Urinary bladder (tissue), 3 donors: ENCODE measurements at regions not wholly inside any gene's neighbourhood (a gene's known extent, or its start where the extent isn't known, plus 50 kb on each side); places are given as distances from the start of the nearest gene placed in this dataset.

ENCODE experiments used
- DNase-seq: peaks from one replicate; pipeline ENCODE4 v3.0.0-alpha.2; 2015; ENCODE audit errors: extremely low spot score
- H3K27ac ChIP-seq: one replicate; pipeline ENCODE4 v1.5.1; 2013; ENCODE audit warnings: low read depth, mild to moderate bottlenecking, moderate library complexity
- H3K36me3 ChIP-seq: one replicate; pipeline ENCODE4 v1.6.1; 2013; ENCODE audit warnings: mild to moderate bottlenecking, moderate library complexity; ENCODE audit not compliant: insufficient read depth
- H3K4me1 ChIP-seq: one replicate; pipeline ENCODE4 v1.6.1; 2013; ENCODE audit warnings: mild to moderate bottlenecking, moderate library complexity; ENCODE audit not compliant: insufficient read depth
- H3K4me3 ChIP-seq: one replicate; pipeline ENCODE4 v1.5.1; 2013; ENCODE audit warnings: low read depth, low read length
- WGBS: extraction: QIAGEN DNeasy Blood & Tissue Kit; methylation state at CpG from one replicate; pipeline ENCODE4 v1.1.7; 2013; 5-methylcytosine and 5-hydroxymethylcytosine counted together
- donor health status: healthy with polysubstance abuse.
- donor health status: healthy.

DNA sequence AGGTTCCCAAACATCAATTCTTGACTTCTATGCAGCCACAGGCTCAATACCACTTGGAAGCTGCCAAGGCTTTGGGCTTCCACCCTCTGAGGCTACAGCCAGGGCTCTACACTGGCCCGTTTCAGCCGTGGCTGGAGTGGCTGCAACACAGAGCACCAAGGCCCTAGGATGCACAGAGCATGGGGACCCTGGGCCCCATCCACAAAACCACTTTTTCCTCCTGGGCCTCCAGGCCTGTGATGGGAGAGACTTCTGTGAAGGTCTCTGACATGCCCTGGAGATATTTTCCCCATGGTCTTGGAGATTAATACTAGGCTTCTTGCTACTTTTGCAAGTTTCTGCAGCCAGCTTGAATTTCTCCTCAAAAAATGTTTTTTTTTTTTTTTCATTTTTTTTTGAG, 655.4 kb upstream of the ZP4 start:
- H3K4me3 ChIP-seq: no peak overlapping the region
- H3K36me3 ChIP-seq: no peaks in the 10 kb centered on the region
- WGBS: 59% methylated on average over 2 of the region's 2 CpGs
- no peaks in the 10 kb centered on the region for H3K4me1 ChIP-seq
- no peak overlapping the region for H3K27ac ChIP-seq
- DNase-seq: no peak

GRCh38 chr1:238537641-238538040, 646.9 kb upstream of the ZP4 start:
- no peak for DNase-seq
- Histone ChIP-seq H3K4me3 (no peak overlapping the region), H3K36me3 (no peaks in the 10 kb centered on the region), H3K4me1 (no peaks in the 10 kb centered on the region), H3K27ac (no peak overlapping the region)
- 89% methylated on average over 3 of the region's 3 CpGs for WGBS

DNA sequence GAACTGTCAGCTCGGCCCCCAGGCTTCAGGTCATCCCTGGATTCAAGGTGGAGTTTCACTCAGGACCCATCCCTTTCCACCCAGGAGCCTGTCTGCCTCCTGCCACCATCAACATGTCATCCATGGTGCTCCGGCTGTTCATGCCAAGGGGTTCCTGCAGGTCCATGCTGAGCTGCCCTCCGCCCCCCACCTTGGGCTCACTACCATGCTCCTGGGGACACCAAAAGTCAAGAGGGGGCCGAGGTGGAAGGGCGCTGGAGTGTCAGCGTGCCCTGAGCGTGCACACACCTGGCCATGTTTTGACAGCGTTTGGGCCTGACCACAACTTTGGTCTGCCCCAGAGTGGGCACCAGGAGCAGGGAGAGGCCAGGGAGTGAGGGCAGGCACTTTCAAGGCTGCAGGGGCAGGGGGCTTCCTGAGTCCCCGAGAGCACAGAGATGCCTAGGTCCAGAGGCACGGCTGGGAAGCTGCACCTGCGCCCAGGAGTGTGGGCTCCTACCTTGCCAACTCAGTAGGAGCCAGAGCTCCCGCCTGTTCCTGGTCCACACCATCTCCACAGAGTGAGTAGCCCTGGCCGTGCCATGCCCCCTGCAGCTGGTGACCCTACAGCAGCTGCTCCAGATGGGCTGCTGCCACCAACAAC, 639.6 kb upstream of the ZP4 start:
- no peak overlapping the region for H3K27ac ChIP-seq
- H3K36me3 ChIP-seq: no peaks in the 10 kb centered on the region
- DNase-seq: no peak
- WGBS: 92% methylated on average over 13 of the region's 13 CpGs
- H3K4me1 ChIP-seq: no peaks in the 10 kb centered on the region
- no peak overlapping the region for H3K4me3 ChIP-seq

DNA sequence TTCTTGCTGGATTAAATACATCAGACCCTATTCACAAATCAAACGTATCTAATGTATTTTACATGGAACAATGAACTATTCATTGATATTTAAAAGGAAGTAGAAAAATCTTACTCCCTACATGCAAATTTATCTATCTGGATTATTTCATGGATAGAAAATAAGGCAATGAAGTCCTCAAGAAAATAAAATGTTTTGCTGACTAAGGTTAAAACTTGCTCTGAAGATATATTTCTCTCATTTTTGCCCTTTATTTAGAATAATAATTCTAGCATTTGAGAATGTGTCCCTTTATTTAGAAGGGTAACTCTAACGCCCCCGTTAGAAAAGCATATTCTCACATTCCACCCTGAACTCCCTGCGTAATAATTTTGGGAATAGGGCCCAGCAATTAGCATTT, 627.0 kb upstream of the ZP4 start:
- 87% methylated on average over 4 of the region's 4 CpGs for WGBS
- Histone ChIP-seq H3K27ac (no peak overlapping the region), H3K4me1 (no peaks in the 10 kb centered on the region), H3K36me3 (no peaks in the 10 kb centered on the region), H3K4me3 (no peak overlapping the region)
- DNase-seq: no peak

DNA sequence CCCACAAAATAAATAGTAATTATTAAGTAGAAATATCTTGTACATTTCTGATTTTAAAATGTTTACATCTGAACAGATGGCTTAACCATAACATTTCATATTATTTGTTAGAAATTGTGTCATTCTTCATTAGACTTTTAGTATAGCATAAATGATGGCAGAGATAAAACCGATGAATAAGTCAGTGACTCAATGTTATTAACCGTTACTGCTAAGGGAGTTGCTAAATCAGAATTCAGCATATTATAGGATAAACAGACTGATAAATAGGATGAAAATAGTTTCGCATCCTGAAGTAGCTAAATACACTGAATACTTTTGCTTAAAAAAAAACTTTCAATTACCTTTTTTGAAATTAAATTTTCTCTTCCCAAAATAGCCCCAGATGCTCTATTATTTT, 610.6 kb upstream of the ZP4 start:
- Histone ChIP-seq H3K27ac (no peak overlapping the region), H3K4me1 (no peaks in the 10 kb centered on the region), H3K4me3 (no peak overlapping the region), H3K36me3 (no peaks in the 10 kb centered on the region)
- DNase-seq: no peak
- 50% methylated on average over 3 of the region's 3 CpGs for WGBS

- H3K36me3 ChIP-seq: no peaks in the 10 kb centered on the region
- WGBS: 93% methylated on average over 5 of the region's 5 CpGs
- H3K4me1 ChIP-seq: no peaks in the 10 kb centered on the region
- H3K27ac ChIP-seq: no peak overlapping the region
- no peak overlapping the region for H3K4me3 ChIP-seq
- no peak for DNase-seq
These were observed 608.3 kb upstream of the ZP4 start for GRCh38 chr1:238499021-238499420.

DNA sequence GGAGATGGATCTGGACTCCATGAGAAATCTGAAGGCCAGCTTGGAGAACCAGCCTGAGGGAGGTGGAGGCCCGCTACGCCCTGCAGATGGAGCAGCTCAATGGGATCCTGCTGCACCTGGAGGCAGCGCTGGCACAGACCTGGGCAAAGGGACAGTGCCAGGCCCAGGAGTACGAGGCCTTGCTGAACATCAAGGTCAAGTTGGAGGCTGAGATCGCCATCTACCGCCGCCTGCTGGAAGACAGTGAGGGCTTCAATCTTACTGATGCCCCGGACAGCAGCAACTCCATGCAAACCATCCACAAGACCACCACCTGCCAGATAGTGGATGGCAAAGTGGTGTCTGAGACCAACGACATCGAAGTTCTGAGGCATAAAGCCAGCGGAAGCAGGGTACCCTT, 601.5 kb upstream of the ZP4 start:
- no peaks in the 10 kb centered on the region for H3K36me3 ChIP-seq
- no peak overlapping the region for H3K4me3 ChIP-seq
- DNase-seq: no peak
- WGBS: 88% methylated on average over 11 of the region's 11 CpGs
- H3K4me1 ChIP-seq: no peaks in the 10 kb centered on the region
- H3K27ac ChIP-seq: no peak overlapping the region

DNA sequence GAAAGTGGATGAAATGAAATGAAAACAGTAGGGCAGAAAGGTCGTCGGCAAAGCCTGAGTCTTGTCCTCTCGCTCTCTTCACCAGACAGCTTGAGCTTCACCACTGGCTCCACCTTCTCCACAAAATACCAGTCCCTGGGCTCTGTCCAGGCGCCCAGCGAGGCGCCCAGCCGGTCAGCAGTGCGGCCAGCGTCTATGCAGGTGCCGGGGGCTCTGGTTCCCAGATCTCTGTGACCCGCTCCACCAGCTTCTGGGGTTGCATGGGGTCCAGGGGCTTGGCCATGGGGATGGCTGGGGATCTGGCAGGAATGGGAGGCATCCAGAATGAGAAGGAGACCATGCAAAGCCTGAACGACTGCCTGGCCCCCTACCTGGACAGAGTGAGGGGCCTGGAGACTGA, 600.5 kb upstream of the ZP4 start:
- Histone ChIP-seq H3K27ac (no peak overlapping the region), H3K4me1 (no peaks in the 10 kb centered on the region), H3K4me3 (no peak overlapping the region), H3K36me3 (no peaks in the 10 kb centered on the region)
- WGBS: 93% methylated on average over 12 of the region's 12 CpGs
- no peak for DNase-seq

DNA sequence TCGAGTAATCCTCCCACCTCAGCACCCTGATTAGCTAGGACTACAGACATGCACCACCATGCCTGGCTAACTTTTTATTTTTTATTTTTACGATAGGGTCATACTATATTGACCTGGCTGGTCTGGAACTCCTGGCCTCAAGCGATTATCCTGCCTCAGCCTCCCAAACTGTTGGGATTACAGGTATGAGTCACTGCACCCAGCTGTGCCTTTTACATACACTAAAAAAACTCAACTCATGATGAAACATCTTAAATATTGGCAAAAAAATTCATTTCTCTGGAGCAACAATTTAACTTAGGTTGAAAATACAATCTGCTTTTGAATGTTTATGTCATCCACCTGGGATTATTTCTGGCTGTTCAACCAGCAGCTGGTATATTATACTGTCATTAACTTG, 598.3 kb upstream of the ZP4 start:
- Histone ChIP-seq H3K4me1 (no peaks in the 10 kb centered on the region), H3K27ac (no peak overlapping the region), H3K36me3 (no peaks in the 10 kb centered on the region), H3K4me3 (no peak overlapping the region)
- no peak for DNase-seq
- 83% methylated on average over 3 of the region's 3 CpGs for WGBS

DNA sequence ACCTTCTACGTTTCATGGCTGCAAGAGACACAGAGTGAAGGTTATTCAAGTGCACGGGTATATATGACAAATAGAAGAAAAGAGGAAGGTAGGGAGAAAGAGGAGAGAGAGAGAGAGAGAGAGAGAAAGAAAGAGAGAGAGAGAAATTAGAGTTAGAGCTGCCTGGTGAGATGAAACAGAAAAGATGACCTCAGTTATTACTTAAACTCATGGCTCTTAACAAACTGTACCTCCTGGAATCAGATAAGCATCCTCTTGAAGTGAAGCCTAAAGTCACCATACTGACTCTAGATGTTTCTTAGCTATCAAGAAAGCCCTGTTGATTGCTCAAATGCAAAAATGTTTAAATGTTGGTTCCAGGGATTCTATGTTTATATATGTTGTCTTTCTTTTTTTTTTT, 597.7 kb upstream of the ZP4 start:
- 94% methylated on average over 2 of the region's 2 CpGs for WGBS
- no peak for DNase-seq
- no peaks in the 10 kb centered on the region for H3K4me1 ChIP-seq

DNA sequence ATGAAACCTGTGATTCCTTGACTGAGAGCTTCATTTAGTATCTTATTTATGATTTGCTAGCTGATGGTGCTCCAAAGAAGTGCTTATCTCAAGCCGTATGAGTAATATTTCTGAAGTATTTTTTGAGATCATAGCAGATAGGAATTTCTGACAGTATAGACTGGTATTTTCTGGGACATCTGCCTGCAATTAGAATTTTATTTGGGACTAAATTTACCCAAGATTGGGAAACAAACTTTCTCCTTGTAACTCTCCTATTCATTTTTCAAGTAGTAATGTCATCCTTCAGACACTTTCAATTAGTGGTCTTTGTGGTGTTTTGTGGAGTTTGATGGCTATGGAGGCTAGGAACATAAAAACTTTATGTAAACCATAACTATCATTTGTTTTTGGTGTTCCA, 597.2 kb upstream of the ZP4 start:
- H3K4me3 ChIP-seq: no peak overlapping the region
- WGBS: 69% methylated on average over 1 of the region's 1 CpG
- no peak for DNase-seq
- no peak overlapping the region for H3K27ac ChIP-seq
- no peaks in the 10 kb centered on the region for H3K36me3 ChIP-seq
- no peaks in the 10 kb centered on the region for H3K4me1 ChIP-seq

More for the DNA sequence above, 597.7 kb upstream of the ZP4 start:
- no peak overlapping the region for H3K27ac ChIP-seq
- no peaks in the 10 kb centered on the region for H3K36me3 ChIP-seq
- no peak overlapping the region for H3K4me3 ChIP-seq

- Histone ChIP-seq H3K36me3 (no peaks in the 10 kb centered on the region), H3K4me3 (no peak overlapping the region), H3K27ac (no peak overlapping the region), H3K4me1 (no peaks in the 10 kb centered on the region)
- no peak for DNase-seq
- 85% methylated on average over 5 of the region's 5 CpGs for WGBS
These were observed 595.1 kb upstream of the ZP4 start for GRCh38 chr1:238485912-238486209.

- no peaks in the 10 kb centered on the region for H3K4me1 ChIP-seq
- H3K4me3 ChIP-seq: no peak overlapping the region
- no peak overlapping the region for H3K27ac ChIP-seq
- WGBS: 82% methylated on average over 14 of the region's 14 CpGs
- no peaks in the 10 kb centered on the region for H3K36me3 ChIP-seq
- no peak for DNase-seq
These were observed 594.6 kb upstream of the ZP4 start for GRCh38 chr1:238485057-238485911.

- DNase-seq: no peak
- Histone ChIP-seq H3K27ac (no peak overlapping the region), H3K36me3 (no peaks in the 10 kb centered on the region), H3K4me3 (no peak overlapping the region), H3K4me1 (no peaks in the 10 kb centered on the region)
- WGBS: 82% methylated on average over 4 of the region's 4 CpGs
These were observed 593.4 kb upstream of the ZP4 start for GRCh38 chr1:238484121-238484520.
